GM21360 (cell line): ENCODE measurements at regions not wholly inside any gene's neighbourhood (a gene's known extent, or its start where the extent isn't known, plus 50 kb on each side); places are given as distances from the start of the nearest gene placed in this dataset.

Experiments used
- ATAC-seq: cut with Tn5 transposase; IDR thresholded peaks from one replicate; pipeline ENCODE4 v1.9.1; 2021; ENCODE audit warnings: mild to moderate bottlenecking, moderate library complexity; ENCODE audit not compliant: unreplicated experiment

DNA sequence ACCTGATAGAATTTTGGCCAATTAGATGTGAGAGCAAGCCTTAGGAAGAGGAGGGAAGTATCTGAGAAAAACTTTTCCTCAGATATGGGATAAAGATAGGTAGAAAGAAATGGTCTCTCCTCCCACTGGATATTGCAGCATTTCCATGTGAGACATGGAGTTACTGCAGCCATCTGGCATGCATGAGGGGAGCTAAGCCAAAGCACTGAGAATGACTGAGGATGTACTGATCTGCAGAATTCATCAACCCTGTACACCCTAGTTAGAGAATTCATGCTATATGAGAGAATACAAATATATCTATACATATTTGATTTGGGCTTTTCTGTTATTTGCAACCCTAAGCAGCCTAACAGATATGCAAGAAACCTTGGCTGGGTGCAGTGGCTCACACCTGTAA, 52.5 kb upstream of the RPL34 start:
- ATAC-seq = no peak

DNA sequence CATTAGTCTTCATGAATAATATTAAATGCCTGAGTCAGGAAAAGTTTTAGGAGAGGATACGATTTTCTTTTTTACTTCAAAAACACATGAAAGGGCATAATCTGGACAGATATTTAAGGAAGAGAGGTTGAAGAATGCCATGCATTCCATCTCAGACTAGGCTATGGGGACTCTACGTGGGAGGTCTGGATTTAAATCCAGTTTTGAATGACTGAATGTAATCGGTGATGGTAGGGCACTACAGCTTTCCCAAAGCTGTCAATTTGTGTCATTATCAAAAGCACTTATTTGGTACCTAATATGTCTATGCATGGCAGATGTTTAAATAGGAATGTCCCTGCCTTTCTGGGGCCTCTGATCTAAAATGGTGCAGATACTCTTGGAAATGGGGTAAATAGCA, 59.3 kb upstream of the RPL34 start:
- ATAC-seq = no peak

DNA sequence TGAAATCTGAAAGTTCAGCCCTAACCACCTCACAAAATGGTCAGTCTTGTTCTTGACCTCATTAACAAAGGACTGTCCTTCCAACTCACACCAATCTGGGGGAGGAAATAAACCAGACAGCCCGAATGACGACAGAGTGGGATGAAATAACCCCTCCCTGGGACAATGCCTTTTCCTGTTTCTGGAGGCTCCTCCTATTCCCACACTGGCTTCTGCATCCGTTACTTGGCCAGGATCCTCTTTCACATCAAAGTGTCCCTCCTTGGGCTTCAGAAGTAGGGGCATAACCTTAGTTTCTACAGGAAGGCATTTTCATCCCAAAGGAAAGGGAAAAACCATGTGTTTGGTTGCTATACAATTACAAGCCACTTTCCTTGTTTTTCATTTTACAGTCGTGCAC, 59.8 kb upstream of the RPL34 start:
- ATAC-seq = no peak

DNA sequence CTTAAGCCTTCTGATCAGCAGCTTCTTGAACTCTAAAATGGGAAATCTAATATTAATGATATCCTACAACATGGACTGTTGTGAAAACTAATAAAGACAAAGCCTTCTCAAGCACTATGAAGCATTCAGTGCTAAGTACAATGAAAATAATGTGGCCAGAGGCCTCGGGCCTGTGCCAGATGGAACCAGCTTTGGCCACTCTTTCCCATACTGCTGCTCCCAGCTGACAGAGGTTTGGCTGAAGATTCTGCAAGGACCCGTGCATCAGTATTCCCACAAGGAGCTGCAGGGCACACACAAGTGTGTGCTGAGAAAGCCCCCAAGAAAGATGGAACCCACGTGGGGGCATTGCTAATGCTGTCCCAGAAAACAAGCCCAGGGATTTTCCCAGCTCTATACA, 60.5 kb upstream of the RPL34 start:
- no peak for ATAC-seq

DNA sequence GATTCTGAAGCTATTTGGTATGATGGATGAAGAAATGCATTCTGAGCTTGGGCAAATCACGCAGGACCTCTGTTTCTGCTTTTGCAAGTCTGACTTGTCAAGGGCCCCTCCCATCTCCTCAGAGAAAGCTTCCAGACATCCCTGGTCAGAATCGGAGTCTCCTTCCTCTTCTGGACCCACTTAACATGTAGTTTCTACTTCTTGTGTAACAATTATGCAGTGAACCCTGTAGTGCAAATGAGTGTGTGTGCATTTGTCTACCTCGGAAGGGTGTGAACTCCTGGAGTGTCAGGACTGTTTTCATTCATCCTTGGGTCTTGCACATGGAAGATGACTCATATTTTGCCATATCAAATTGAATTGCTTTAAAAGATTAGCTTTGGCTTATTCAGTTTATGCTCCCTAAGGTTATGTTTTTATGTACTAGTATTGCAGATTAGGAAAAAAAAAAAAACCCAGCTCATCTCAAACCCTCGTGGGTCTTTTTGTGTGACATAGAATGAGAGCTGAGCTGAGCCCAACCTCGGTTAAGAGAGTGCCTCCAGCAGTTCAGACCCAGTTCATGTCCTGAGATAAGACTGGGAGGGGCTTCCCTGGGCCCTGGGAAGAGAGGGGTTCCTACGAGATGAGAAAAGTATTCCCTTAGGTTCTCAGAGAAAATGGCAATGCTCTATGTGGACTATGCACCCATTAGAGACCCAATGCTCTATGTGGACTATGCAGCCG, 61.1 kb upstream of the RPL34 start:
- no peak for ATAC-seq

DNA sequence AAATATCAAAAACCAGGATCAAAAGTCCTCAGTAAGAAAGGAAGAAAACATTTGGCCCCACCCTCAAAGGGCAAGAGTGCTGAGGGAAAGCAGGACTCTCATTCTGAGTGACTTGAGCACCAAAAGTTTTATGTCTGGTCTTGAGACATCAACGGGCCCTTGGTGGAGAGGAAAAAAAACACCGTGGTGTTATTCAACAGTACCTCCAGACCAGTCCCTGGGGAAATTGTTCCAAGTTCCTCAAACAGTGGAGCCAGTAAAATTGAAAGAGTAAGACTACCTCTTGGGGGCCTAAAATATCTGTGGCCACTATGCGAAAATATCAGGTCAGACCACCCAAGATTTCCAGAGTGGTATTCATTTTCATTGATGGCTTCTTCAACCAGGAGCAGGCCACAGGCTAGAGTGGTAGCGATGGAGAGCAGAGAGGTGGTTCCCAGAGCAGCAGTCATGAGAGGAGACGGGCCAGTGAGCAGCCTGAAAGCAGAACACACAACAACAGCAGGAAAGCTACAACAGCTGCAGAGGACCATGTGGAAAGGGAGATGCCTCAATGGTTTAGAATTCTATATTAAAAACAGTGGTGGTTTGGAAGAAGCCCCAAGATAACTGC, 63.7 kb upstream of the RPL34 start:
- ATAC-seq = peak; percentile 77

DNA sequence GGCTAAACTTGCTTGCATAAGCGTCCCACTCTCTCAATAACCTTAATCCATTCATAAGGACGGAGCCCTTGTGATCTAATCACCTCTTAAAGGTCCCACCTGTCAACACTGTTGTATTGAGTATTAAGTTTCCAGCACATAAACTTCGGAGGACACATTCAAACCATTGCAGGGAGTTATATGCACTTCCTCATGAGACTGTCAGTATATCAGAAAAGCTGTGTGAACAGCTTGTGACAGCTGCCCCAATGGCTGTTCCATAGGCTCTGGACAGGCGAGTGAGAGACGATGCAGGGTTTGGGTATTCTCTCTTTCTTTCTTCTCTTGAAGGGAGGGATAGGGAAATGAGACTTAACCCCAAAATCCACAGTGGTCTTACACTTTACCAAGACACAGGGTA, 64.2 kb upstream of the RPL34 start:
- ATAC-seq = no peak

DNA sequence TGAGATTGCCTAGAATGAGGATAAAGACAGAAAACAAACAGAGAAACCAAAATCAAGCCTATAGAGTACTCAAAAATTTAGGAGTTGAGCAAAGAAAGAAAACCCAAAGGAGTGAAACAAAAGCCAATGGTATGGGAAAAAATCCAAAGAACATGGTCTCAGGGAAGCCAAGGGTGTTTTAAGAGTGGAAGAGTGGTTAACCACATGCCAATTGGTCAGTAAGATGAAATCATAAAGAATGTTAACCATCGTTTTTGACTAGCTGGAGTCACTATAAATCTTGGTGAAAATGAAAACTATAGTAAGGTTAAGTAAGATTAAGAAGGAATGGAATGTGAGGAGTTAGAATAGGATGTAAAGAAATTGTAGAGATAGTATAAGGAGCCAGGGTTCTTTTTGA, 64.7 kb upstream of the RPL34 start:
- ATAC-seq = no peak

DNA sequence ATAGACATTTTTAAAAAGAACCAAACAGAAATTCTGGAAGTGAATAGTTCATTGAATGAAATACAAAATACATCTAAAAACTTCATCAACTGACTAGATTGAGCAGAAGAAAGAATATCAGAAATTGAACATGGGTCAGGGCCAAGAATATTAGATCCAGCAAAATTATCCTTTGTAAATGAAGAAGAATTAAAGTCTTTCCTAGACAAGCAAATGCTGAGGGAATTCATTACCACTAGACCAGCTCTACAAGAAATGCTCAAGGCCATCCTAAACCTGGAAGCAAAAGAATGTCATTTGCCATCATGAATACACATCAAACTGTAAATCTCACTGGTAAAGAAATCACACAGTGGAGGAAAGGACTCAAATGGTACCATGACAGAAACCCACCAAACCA, 72.7 kb upstream of the RPL34 start:
- ATAC-seq = no peak

DNA sequence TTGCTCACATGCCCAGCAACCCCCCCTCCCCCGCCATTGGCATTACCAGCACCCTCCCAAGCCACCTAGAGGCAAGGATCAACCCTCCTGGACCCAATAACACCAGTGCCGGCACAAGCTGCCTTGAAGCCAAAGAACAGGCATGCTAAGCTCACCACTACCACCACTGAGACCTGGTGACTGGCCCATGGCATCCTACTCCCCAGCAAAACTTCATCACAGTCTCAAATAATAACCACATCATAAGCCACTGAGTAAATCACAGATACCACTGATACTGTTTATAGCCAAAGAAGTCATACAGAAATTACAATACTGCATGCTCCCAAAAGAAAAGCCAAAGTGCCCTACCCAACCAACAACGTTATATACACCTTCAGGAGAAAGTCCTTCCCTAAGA, 73.6 kb upstream of the RPL34 start:
- no peak for ATAC-seq

DNA sequence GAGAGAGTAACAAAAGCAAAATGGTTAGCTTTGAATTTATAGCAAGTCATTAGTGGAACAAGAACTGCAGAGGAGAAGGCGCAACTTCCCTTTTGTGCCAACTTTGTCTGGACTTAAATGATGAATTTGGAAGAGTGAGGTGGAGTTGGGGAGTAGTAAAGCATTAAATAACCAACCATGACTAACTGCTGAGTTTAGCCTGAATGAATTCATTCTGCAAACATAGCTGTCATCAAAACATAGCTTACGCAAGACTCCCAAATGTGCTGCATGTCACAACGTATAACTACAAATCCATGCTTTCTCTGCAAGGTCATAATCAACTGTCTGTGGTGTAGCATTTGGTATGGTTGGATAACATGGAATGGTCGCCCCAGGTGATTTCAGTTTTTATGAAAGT, 75.9 kb upstream of the RPL34 start:
- no peak for ATAC-seq

DNA sequence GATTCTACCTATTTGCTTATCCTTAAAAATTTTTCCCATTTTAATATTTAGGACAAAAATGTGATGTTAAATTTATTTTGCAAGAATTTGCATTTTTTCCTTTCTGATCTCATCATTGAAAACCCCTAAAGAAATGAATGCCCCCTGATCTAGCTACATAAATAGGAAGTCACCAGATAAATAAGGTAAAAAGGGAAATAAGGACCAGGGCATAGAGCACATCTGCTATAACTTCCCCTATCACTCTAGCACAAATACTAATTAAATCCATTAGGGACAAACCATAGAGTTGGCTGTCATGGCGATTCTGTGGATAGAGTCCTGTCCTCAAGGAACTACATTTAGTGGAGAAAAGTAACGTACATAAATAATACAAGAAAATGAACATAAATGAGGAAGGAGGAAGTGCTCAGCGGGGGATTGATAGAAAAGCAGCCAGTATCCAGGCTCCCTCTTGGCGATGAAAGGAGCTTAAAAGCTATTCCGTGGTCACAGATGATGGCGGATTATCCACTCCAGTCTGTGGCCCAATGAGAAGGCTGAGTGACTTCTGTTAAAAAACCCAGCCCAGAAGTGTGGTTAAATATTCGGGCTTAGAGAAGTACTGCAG, 76.9 kb upstream of the RPL34 start:
- ATAC-seq = no peak

DNA sequence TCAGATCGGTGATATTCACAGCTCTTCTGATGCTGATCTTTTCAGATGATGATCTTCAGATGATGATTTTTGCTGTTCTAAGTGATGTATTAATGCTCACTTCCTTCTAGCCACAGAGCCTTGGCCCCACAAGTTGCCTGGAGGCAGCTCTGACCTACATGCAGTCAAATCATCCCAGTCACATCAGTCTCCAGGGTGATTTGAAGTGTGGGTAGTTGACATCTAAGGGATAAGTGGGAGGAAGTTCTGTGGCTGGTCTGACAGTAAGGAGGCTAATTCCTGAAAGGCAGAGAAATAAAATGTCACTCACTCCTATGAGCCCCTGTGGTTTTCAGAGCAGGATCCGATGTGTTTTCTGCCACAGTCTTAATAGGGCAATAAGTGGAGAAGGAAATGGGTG, 79.8 kb upstream of the RPL34 start:
- ATAC-seq = no peak

DNA sequence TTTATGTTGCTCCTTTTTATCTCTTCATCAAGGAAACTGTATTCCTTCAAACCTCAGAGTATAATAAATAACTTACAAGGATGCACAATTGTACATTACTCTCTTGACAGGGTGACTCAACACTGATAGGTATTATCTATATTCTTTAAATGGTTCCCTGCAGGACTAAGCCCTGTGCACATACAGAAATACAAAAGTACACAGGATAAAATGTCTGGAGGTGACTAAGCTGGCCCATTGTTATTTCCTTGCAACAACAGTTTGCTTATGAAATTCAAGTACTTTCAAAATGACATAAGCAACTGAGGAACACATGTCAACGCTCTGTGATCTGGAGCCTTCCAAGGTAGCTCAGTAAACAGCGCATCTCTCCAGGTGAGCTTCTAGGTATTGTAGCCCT, 83.8 kb upstream of the RPL34 start:
- ATAC-seq = no peak

DNA sequence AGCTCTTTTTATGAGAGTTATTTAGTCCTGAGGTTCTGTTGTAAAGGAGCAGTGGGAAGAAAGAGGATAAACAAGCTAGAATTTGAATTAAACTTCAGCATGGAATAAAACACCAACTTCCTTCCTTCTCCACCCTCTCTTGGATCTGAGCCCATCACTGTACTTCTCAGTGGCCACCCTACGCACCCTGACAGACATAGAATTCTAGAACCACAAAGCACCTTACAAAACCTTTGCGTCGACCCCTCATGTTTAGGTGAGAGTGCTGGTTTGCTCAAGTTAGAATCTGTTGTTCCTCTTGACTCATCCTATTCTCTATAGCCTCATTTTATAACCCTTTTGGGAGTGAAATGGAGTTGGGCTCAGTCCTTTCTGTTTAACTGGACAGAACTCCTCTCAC, 84.6 kb upstream of the RPL34 start:
- ATAC-seq = no peak

DNA sequence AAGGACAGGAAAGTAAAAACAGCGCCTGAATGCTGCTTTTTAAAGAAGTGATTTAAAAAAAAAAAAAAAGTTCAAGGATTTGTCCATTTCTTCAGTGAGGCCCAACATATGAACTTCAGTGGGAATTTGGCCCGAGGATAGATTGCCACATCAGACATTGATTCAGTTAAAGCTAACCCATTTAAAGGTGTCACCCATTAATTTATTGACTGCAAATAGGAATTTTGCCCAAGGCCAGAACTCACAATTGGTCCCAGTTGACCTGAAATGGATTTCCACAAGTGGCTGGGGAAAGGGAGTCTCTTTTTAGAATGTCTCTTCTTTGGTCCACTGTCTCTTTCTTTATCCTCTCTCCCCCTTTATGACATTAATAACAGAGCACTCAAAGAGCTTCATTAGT, 86.5 kb upstream of the RPL34 start:
- ATAC-seq = no peak

DNA sequence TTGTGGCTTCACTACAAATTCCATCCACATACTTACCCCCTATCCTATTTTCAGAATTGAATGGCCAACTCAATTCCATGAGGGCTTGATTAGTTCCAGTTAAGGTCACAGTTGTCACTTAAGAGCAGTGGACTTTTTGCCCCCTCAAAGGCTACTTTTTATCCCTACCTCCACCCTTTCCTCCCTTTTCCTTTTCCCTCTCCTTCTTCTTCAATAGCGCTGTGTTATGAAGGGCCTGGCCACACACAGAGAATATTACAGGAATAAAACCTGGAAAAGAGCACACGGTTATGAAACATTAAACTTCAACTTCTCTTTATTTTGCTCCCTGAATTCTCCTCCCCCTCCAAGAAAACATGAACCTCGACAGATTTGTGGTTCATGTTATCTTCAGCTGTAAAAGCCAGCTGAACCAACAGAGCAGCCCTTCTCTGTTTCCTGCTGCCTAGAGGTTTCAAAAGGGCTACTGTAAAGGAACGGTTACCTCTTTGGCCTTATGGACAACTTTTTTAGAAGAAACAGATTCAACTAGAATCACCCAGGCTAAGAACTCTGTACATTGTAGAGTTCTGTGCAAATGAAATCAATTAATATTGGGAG, 87.0 kb upstream of the RPL34 start:
- no peak for ATAC-seq

DNA sequence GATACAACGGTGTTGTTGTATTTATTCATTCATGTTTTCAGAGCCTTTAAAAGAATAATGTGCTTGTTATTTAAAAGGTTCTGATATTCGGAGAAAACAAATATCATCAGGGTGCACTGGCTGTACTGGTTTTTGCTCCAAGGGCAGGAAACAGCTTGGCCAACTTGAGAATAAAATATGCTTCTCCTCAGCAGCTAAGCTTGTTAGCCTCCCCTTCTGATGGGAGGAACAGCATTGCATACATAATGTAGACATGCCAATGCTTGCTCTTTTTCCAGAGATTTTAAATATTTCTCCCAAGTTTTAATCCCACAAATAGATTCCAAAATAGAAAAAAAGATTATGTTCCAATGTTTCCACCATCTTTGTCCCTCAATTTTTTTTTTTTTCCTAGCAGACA, 87.6 kb upstream of the RPL34 start:
- ATAC-seq = no peak

DNA sequence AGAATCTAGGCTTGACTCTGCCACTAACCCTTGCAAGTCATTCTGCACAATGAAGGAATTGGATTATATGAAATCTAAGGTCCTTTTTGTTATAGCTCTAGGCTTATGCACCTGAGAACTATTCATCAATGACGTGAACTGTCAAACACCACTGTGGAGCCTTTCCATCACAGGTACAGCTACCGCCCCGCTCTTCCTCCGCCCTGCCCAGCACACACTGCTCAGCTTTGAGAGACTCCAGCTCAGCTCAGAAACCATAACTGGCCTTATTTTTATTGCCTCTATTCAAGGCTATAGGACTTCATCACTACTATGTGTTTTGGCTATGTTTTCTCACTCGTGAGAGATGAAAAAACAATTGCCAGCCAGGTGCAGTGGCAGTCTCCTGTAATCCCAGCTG, 88.2 kb upstream of the RPL34 start:
- no peak for ATAC-seq

DNA sequence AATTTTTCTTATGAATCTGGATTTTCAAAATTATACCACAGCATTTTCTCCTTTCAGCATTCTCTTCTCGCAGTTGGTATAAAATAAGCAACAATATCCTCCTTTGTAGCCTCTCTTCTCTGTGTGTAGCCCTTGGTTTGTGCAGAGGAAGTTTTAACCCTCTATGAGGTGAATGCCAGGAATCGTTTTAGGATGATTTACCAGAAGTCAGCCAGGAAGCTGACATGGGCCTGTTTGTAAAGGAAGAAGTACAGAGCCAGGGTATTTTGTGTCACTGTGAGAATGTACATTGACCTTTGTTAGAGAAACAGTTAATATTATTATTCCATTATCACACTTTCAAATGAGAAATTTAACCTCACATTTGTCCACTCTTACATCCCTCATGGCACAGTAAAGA, 88.9 kb upstream of the RPL34 start:
- no peak for ATAC-seq

DNA sequence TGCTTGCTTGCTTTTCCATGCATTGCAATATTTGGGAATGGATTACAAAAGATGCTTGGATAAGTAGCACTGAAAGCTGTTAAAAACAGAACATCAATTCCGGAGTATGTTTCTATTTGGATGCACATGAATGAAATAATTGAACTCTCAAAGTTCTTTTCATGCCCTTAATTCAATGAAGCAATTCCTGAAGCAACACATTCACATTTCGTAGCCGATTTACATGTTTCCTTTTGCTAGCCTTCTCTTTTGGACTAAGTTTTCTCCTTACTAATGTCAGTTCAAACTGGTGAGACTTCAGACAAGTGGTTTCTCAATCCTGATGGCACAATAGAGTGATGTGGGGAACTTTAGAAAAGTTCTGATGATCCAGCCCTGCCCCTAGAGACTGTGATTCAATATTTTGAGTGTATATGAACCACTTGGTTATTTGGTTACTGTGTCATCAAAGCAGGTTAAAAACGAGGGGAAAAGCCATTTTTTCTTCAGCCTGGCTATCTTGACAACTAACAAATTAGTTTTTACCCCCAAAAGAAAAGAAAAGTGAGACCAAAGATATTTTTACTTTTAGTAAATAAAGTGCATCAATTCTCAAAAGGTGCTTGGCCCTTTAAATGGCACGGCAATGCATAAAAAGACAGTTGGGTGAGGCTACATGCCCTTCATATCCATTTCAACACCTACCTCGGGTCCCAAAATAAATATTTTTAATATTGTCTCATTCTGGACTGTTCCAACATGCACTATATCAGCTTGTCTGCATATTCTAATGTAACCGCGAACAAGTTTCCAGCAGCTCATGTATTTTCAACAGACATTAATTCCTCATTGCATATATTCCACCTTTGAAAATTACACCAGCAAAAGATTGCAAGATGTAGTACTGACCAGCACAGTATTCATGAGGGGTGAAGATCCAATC, 90.1 kb upstream of the RPL34 start:
- no peak for ATAC-seq
